Fibroblast of the conjunctiva (primary cell): ENCODE measurements at regions not wholly inside any gene's neighbourhood (a gene's known extent, or its start where the extent isn't known, plus 50 kb on each side); places are given as distances from the start of the nearest gene placed in this dataset.
A peak's percentile ranks its signal among the peaks of the same experiment; 100 is the strongest.

Source experiments
- DNase-seq: peaks from one replicate; pipeline ENCODE4 v3.0.0-alpha.2; 2010; ENCODE audit warnings: low read depth

- no peak for DNase-seq
Measured at GRCh38 chrX:109842611-109843010, 109.6 kb upstream of the ACSL4 start.

GRCh38 chrX:109843963-109844751 is 111.1 kb upstream of the ACSL4 start:
- DNase-seq, result no peak

- DNase-seq, result no peak
Measured at GRCh38 chrX:109844986-109845385, 111.9 kb upstream of the ACSL4 start.

- no peak for DNase-seq
Measured at GRCh38 chrX:109845996-109846395, 112.9 kb upstream of the ACSL4 start.

GRCh38 chrX:109847257-109848187 is 114.5 kb upstream of the ACSL4 start:
- DNase-seq, result no peak

- DNase-seq, result no peak
Measured at GRCh38 chrX:109848461-109849050, 115.5 kb upstream of the ACSL4 start.

GRCh38 chrX:109854096-109854495 is 121.0 kb upstream of the ACSL4 start:
- no peak for DNase-seq

- no peak for DNase-seq
Measured at GRCh38 chrX:109855501-109855900, 122.4 kb upstream of the ACSL4 start.

GRCh38 chrX:109856974-109857373 is 123.9 kb upstream of the ACSL4 start:
- DNase-seq, result no peak

GRCh38 chrX:109857584-109858228 is 124.6 kb upstream of the ACSL4 start:
- no peak for DNase-seq

GRCh38 chrX:109858602-109859341 is 125.7 kb upstream of the ACSL4 start:
- no peak for DNase-seq

GRCh38 chrX:109859651-109860050 is 126.6 kb upstream of the ACSL4 start:
- DNase-seq, result no peak

- DNase-seq, result no peak
Measured at GRCh38 chrX:109862433-109862832, 129.4 kb upstream of the ACSL4 start.

GRCh38 chrX:109863811-109864210 is 130.8 kb upstream of the ACSL4 start:
- DNase-seq, result no peak

GRCh38 chrX:109871121-109871888 is 131.6 kb upstream of the TMEM164 start:
- no peak for DNase-seq

GRCh38 chrX:109872021-109872732 is 130.7 kb upstream of the TMEM164 start:
- peak; percentile 82 for DNase-seq

- no peak for DNase-seq
Measured at GRCh38 chrX:109873574-109873973, 129.3 kb upstream of the TMEM164 start.

- no peak for DNase-seq
Measured at GRCh38 chrX:109873983-109874382, 128.9 kb upstream of the TMEM164 start.

- no peak for DNase-seq
Measured at GRCh38 chrX:109874548-109874947, 128.4 kb upstream of the TMEM164 start.

- no peak for DNase-seq
Measured at GRCh38 chrX:109875831-109876230, 127.1 kb upstream of the TMEM164 start.
